Tongue (tissue), 1 donor: ENCODE measurements at regions not wholly inside any gene's neighbourhood (a gene's known extent, or its start where the extent isn't known, plus 50 kb on each side); places are given as distances from the start of the nearest gene placed in this dataset.
"Not testable (repeated sequence)": the region's sequence is repeated elsewhere in the genome, so short reads cannot be mapped to it uniquely, and the experiment has no call there.

Experiments
- DNase-seq: peaks from one replicate; pipeline ENCODE4 v3.0.0-alpha.2; 2015

DNA sequence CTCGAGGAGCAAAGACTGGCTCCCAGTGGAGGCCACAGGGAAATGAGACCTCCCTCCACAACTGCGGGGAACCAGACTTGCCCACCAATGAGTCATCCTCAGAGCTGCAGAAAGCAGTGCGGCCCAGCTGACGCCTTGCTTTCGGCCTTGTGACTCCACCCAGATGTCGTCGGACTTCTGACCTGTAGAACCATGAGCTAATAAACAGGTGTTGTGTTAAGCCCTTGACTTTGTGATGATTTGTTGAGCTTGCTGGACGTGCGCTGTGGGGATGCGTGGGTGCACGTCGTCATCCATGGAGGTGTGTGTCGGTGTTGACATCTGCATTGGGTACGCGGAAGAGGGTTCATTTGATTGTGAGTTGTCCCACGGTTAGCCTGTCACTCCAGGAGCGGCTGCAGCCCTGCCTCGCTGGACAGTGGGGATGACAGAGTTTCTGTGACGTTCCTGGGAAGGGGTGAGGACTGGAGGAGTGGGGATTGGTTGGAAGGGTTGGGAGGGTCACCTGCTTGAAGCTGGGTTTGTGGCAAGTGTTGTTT is 154.1 kb downstream of the SH3BP4 start:
- no peak for DNase-seq

- peak; percentile 86 for DNase-seq
Measured at GRCh38 chr2:235106874-235107639, 155.2 kb downstream of the SH3BP4 start.

- no peak for DNase-seq
Measured at GRCh38 chr2:235107640-235107951, 155.8 kb downstream of the SH3BP4 start.

- DNase-seq: not testable (repeated sequence)
Measured at GRCh38 chr2:235109561-235109960, 157.7 kb downstream of the SH3BP4 start.

DNA sequence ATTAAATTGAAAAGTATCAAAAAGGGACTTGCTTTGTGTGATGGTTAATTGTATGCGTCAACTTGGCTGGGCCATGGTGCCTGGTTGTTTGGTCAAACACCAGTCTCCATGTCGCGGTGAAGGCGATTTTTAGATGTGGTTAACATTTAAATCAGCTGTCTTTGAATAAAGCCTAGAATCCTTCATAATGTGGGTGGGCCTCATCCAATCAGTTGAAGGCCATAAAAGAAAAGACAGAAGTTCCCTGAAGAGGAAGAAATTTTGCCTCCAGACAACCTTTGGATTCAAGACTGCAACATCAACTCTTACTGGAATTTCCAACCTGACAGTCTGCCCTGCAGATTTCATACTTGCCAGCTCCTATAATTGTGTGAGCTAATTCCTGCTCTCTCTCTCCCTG is 160.5 kb downstream of the SH3BP4 start:
- no peak for DNase-seq

DNA sequence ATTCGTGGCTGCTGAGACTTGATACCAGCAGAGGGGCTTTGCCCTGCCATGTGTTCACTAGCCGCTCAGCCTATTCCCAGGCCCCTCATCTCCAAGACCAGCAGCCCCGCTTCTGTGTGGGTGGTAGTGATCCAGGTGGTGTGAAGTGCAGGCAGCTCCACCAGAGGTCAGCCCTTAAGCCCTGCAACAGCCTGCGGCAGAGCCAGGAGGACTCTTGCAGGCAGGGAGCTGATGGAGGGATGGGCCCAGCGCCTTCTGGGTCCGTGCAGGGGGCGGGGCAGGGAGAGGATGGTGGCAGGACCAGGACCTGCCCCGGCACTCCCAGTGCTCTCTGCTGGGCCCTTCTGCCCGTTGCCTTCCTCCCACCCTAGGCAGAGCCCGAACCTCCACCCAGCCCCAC is 162.0 kb downstream of the SH3BP4 start:
- no peak for DNase-seq

- no peak for DNase-seq
Measured at GRCh38 chr2:235114286-235114685, 162.5 kb downstream of the SH3BP4 start.

- no peak for DNase-seq
Measured at GRCh38 chr2:235115521-235115920, 163.7 kb downstream of the SH3BP4 start.

DNA sequence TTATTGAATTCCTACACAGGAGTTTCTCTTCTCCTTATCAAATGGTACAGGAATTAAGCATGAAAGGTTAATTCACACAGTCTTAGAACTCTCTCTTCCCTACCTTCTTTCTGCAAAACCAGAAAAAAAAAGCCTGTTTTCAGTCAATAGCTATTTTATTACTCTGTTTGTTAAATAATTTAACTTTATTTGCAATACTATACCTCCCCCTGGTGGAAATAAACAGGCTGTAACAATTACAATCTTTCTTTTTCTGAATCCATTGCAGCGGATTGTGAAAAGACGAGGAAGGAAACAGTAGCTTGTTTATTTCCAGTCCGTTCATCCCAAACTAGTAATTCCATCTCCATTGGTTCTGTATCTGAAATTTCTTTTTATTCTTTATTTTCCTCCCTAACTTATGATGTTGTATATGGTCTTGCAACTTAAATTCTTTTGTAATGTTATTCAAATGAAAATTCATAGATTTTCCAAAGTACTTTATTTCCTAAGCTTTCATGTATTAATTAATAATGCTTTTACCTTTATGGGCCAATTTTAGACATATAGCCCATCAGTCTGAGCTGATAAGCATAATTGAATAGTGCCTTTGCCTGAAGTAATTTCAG is 165.2 kb downstream of the SH3BP4 start:
- DNase-seq: peak; percentile 73

GRCh38 chr2:235126768-235127167 is 175.0 kb downstream of the SH3BP4 start:
- peak; percentile 26 for DNase-seq

DNA sequence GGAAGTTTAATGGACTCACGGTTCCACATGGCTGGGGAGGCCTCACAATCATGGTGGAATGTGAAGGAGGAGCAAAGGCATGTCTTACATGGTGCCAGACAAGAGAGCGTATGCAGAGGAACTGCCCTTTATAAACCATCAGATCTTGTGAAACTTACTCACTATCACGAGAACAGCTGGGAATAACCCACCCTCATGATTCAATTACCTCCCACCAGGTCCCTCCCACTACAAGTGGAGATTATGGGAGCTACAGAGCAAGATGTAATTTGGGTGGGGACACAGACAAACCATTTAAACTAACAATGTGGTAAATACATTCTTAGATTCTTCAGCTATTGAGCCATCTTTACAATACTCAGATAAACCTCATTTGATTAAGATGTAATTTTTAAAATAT is 176.1 kb downstream of the SH3BP4 start:
- DNase-seq: no peak

DNA sequence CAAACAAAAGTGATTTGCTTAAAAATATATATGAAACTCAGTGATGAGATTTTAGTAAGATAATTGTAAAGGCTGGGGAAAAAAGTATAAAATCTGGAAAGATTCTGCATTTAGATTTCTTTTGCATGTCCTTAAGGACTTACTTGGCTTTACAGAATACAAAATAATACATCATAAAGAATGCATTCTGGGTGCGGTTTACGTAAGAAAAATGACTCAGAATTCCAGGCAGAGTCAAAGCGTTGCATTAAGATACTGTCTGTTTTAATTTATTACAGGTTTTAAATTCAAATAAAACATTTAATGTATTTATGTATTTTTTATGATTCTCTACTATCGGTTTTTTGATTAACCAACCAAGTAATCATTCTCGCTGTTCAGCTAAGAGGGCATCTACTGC is 178.0 kb downstream of the SH3BP4 start:
- no peak for DNase-seq

- no peak for DNase-seq
Measured at GRCh38 chr2:235131334-235132305, 179.8 kb downstream of the SH3BP4 start.

- DNase-seq: no peak
Measured at GRCh38 chr2:235132651-235133050, 180.8 kb downstream of the SH3BP4 start.

GRCh38 chr2:235133837-235134236 is 182.0 kb downstream of the SH3BP4 start:
- no peak for DNase-seq

DNA sequence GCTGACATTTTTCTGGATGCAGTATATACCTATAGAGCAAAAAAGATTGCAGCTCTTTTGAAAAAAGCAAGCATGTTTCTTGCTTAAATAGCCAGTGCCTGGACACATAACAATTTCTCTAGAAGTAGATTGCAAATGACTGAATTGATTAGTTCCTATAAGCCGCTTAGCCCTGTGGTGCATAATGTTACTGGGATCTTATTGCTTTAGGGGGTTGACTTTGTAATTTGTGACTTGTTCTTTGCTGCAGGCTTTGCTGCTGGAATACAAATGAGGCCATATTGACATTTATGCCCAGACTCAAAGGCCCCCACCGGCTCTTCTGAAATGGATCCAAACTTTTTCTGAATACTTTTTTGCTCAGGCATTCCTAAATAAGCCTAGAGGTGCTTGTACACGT is 182.6 kb downstream of the SH3BP4 start:
- DNase-seq: no peak

DNA sequence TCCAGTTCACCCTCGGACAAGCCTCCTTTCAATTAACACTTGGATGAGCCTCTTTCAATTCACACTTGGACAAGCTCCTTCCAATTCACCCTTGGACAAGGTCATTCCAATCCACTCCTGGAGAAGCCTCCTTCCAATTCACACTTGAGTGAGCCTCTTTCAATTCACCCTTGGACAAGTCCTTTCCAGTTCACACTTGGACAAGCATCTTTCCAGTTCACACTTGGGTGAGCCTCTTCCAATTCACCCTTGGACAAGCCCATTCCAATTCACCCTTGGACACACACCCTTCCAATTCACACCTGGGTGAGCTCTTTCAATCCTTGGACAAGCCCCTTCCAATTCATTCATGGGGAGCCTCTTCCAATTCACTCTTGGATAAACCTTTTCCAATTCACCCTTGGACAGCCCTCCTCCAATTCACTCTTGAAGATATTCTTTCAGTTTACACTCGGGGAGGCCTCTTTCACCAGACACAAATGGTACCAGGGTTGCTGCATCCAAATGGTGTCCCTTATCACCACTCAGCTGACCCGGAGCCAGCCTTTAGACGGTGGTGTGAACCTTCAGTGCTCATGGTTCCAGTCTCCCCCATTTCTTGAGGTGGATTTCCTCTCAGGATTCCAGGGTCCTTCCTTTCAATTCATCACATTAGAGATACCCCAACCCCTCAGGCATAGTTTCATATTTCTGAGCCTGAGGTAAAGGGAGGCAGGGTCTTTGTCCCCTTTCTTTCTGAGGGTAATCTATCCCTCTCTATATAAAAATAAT is 183.6 kb downstream of the SH3BP4 start:
- DNase-seq: no peak

DNA sequence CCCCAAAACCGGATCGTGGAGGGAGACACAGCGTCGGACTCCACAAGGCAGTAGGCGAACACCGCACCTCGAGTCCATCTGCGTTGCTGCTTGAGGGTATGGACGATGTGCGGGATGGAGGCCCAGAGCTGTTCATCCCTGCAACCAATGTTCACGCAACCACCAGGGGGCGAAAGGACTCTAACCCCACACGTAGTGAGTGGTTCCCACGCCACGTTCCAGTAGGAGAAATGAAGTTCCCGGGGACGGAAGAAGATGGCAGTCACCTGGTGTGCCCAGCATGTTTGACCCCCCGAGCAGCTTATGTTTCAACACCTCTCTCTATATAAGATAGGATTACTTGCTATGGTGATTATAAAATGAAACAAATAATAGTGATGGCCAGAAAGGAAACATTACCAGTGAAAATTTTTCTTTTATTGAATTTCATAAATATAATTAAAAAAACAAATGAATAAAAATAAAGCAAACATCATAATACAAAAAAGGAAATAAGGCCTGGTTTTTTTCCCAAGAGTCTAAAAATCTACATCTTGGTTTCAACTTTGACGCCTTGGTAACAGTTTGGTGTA is 184.3 kb downstream of the SH3BP4 start:
- DNase-seq: peak; percentile 88

DNA sequence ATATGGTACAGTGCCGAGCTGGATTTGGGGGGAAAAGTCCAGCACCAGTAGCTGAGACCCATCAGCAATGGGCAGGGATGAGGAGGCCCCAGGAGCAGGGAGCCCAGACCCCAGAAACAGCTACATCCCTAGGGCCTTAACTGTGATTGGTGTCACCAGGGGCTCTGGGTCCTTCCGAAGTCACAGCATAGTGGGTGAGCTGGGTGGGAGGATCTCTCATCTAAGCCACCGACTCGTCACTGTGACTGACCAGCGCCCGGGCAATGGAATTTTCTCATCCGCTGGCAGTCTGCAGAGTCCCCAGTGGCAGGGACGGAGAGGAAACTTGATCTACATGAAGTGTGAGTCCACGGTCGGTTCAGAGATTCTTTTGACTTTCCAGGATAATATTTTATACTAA is 186.5 kb downstream of the SH3BP4 start:
- DNase-seq: no peak

DNA sequence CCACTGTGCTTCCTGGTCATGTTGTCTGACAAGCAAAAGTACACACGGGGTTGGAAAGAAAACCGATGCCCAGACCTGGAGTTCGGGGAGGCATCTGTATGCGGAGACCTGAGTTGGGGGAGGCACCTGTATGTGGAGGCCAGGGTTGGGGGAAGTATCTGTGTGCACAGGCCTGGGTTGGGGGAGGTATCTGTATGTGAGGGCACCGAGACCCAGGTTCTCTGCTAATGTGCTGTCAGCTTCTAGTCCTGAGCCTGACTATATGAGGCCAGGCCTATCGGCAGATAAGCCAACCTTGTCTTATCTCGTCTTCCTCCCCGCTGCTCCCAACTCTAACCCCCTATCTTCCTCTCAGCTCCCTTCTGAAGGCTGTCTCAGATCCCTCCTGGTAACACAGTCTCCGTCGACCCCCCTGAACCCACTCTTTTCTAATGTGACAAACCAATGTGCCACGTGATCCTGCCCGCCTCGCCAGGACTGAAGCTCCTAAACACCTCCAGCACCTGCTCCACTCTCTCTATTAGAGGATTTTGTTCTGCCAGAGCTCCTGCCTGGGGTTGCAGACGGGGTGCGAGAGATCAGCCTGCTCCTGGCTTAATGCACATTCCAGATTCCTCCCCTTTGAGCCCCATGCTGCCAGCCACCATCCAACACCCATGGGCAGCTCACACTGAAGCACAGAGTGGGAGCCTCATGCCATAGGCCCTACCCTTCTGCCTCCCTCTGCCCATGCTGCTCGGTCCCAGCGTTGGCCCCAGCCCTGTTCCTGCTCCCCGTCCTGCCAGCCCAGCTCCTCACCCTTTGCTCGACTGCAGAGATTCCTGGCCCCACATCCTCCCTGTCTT is 188.4 kb downstream of the SH3BP4 start:
- no peak for DNase-seq

DNA sequence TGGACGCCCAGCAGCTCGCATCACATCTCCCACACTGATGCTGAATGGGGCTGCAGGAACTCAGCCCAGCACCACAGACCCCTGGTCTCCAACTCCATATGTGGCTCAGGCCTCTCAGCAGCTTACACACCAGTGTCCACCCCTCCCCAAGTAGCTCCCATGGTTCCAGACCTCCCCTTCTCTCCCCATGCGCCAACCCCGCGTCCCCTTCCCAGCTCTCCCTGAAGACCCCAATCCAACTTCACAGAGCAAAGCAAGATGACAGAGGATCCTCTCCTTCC is 188.9 kb downstream of the SH3BP4 start:
- no peak for DNase-seq
